ENCODE measurements at regions not wholly inside any gene's neighbourhood (a gene's known extent, or its start where the extent isn't known, plus 50 kb on each side); places are given as distances from the start of the nearest gene placed in this dataset.

DNA sequence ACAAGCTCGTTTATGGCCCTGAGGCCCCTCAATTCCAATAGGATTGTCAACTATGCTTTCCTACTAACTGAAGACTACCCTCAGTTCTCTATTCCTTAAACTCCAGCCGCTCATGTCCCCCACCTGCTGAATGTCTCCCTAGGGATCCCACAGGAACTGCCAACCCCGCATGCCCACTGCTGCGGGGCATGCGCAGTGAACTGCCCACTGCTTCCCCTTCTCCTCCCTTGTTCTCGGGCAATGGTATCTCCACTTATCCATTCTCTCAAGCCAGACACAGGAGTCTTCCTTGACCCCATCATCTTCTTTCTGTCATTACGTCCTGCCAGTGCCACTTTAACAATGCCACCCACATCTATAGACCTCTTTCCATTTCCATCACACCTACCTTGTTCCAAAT is 90.0 kb downstream of the FGF18 start:
- no peak for TF ChIP-seq EZH2 (IDR thresholded peaks at IDR 0.05)
- TF ChIP-seq, protein P1, sequence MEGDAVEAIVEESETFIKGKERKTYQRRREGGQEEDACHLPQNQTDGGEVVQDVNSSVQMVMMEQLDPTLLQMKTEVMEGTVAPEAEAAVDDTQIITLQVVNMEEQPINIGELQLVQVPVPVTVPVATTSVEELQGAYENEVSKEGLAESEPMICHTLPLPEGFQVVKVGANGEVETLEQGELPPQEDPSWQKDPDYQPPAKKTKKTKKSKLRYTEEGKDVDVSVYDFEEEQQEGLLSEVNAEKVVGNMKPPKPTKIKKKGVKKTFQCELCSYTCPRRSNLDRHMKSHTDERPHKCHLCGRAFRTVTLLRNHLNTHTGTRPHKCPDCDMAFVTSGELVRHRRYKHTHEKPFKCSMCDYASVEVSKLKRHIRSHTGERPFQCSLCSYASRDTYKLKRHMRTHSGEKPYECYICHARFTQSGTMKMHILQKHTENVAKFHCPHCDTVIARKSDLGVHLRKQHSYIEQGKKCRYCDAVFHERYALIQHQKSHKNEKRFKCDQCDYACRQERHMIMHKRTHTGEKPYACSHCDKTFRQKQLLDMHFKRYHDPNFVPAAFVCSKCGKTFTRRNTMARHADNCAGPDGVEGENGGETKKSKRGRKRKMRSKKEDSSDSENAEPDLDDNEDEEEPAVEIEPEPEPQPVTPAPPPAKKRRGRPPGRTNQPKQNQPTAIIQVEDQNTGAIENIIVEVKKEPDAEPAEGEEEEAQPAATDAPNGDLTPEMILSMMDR (IDR thresholded peaks at IDR 0.05) = no peak
- no peak for TF ChIP-seq EZH2phosphoT487 (IDR thresholded peaks at IDR 0.05)

Measured in neural progenitor cell (in vitro differentiated cells).